NCI-H82 treated with DMSO at 0.1 percent for 48 hours (cell line): ENCODE measurements at regions not wholly inside any gene's neighbourhood (a gene's known extent, or its start where the extent isn't known, plus 50 kb on each side); places are given as distances from the start of the nearest gene placed in this dataset.

ENCODE experiments used
- DNase-seq: peaks from one replicate; lab custom pipeline; 2025; ENCODE audit not compliant: unreplicated experiment; lab: John Stamatoyannopoulos, UW

DNA sequence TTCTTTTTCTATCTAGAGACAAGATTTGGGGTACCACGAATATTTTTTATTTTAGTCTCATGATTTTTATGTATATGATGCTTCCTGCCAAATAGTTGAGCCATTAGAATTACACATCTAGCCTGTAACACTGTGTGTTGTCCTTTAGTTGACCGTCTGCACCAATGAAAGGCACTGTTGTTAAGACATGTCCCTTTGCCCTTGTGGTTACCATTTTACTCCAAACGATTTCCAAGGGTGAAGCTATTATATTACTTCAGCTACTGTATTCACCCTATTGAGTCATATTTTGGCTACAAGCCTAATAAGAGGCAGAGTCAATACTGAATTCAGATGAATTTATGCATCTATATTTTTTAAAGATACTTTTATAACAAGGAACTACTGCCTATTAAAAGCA lies 207.6 kb downstream of the CETN3 start:
- no peak for DNase-seq

DNA sequence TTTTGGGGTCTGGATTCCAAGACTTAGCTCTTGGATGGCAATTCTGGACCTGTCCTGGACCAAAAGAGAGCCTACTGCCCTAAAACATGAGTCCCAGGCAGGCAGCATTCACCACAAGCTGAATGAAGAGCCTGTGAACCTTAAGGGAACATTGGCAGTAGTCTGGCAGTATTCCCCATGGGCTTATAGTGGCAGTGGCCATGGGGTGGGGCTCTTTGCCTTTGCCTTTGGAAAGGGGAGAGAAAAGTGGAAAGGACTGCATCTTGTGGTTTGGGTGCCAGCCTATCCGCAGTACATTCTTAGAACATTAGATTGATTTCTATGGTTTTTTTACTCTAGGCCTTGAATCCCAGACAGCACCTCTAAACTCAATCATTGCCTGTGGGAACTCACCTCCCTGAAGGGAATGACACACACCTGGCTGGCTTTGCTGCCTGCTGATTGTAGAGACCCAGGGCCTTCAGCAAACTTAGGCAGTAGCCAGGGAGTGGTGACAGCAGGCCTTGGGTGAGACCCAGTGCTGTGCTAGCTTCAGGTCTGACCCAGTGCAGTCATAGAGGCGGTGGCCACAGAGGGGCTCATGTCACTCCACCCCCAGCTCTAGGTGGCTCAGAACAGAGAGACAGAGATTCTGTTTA lies 216.3 kb downstream of the CETN3 start:
- no peak for DNase-seq

DNA sequence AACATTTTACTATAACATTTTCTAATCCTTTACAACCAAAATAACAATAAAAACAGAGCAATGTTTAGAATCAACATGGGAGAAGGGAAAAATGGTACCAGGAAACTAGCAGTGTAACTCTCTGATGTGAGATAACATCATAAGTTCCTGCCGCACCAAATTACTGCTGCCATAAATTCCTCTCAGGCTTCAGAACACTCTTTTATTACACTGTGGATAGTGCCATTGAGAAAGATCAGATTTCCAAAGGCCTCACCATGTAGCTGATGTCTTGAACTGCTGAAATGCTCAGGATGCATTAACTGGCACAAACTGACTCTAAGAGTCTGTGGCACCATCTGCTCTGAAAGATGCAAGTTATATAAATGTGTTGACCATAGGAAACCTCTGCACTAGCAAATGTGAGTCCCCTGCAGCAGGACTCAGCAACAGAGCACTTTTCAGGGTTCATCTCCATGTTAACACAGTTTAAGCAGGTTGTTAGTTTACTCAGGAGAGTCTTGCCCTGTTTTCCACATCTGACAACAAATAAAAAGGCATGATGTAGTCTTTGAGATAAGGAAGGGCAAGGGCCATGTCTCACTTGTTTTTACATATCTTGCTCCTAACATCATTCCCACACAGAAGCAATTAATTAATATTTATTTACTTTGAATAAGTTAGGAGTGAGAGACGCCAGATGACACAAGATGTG lies 218.1 kb downstream of the CETN3 start:
- DNase-seq: no peak

DNA sequence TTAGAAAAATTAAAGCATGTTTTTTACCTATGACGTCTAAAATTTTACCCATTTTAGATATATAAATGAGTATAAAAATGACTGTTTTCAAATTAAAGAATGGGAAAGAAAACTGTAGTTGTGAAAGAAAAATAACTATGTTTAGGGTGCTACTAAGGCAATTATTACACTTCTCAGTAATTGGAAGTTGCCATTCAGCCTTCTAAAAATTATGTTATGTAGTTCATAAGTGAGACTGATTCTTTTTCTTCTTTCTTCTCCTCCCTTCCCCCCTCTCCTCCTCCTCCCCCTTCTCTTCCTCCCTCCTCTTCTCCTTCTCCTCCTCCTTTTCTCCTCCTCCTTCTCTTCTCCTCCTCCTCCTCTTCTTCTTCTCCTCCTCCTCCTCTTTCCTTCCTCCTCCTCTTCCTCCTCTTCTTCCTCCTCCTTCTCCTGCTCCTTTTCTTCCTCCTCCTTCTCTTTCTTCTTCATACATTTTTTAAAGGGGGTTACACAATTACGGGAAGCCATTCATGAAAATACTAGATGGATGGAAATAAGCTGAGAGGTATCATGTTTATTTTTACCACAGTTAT lies 223.6 kb downstream of the CETN3 start:
- no peak for DNase-seq

DNA sequence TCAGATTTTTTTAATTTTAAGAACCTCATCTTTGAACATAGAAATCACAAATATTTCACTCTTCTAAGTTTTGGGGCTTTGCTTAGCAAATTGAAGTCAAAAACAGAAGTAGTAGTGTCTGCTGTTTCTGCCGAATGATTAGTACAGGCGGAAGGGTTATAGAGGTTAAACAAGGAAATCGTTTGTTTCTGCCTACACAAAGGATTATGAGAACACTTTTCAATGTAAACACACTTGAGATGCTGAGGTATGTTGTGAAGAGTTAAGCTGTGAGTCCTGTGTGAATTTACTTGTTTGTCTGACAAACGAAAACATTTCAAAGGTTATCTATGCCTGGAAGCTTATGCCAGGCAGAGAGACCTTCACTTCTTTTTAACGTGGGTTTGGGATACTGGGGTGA lies 224.8 kb downstream of the CETN3 start:
- no peak for DNase-seq

DNA sequence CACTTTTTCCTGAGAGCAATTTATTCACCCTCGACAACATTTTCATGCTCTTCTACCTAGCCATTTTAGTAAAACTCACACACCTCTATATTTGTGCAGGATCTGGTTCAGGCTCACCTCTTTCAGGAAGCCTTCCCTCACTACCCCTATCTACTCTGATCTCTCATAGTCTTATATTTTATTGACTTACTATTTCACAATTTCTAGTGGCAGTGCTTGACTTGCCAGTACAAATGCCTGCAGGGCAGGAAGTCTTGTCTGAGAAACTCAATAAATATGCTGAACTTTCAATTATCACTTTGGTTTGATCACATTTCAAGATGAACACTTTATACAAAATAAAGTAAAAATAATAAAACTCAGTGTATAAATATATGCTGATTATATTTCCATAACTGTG lies 226.8 kb downstream of the CETN3 start:
- no peak for DNase-seq

DNA sequence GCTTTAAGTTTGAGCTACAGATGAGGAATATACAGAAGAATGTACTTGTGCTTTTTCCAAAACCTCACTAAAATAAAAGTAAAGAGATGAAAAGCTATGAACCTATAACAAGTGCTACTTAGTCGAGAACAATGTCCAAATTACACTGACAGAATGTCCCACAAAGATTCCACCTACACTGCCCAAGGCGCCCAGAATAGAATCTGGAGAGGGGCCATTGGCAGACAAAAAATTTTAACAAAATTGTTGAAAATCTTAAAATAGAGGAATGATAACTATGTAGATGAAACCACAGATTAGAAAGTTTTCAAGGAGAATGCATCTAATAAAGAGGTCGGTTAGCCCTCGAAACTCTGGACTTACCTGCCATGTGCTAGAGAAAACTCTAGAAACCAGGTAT lies 235.3 kb downstream of the CETN3 start:
- no peak for DNase-seq

DNA sequence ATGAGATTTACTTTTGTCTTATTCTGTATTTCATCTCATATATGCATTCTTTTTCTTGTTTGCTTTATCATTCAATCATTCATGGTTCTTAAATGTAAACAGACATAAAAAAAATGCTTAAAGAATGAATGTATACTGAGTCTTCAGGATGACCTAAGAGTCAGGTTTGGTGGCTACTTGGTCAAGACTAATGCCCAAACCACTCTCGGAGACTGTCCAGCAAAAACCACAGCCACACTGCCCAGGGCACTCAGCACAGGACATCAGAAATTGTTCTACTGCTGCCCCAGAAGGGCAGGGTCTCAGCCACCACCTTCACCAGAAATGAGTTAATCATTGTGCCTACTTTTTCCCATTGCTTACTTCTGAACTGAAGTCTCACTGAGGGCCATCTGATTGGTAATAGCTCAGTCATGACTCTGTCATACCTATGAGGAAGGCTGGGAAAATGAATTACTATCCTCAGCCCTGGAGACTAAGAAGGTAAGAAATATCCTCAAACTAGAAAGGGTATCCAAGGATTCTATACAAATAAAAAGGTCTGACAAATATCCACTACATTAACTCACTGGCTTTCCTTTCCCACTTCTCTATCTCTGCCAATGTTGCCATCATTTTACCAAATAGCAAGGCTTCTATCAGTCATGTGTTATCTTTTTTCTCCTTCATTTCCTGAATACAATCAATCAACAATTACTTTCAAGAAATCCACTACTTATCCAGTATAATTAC lies 236.1 kb downstream of the CETN3 start:
- no peak for DNase-seq

DNA sequence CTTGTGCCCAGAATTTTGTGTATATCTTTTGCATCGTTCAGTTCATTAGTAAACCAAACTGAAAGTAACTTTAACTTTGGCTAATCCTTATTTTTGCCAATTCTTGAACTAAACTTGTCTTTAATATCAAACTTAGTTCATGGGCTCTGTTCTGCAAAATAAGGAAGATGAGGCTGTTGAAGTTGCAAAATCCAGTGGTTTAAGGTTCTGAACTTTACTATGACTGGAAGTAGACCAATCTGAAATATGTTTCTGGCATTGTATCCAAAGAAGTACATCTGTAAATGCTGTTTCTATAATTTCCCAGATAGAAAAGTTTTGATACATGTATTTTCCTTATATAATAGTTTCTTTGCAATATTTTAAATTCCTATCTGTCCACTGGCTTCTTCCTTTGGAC lies 238.1 kb downstream of the CETN3 start:
- DNase-seq: no peak

DNA sequence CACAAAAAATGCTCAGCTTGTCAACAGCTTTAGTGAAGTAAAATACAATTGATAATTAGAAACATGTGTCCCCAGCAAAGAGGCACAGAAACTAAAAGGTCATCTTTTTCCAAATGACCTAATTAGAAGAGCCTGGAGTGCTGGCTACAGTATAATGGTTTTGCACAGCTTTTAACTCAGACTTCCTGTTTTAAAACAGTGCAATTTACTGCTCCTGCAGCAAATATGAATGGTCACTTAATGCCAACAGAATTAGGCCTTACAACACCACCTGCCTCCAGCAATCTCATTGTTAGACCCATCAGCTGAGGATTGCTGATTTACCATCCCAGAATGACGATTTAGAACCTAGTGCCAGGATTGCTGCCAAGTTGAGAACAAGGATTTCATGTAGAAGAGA lies 239.3 kb downstream of the CETN3 start:
- DNase-seq: no peak

DNA sequence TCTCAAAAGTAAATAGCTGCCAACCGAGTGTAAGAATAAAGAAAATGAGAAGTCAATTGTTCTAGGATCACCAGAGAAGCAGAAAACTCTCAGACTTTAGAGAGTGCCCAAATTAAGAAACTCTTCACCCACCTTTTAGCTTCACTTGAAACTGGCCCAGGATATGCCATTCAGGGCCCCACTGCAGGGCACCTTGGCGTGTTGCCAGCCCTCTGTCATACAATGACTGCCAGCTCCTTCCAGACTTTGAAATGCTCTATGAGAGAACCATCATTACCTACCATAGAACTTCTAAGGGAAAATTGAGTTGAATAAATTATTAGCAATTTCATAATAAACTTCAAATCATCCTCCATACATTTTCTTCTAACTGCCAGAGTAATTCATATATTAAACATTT lies 240.5 kb downstream of the CETN3 start:
- no peak for DNase-seq

DNA sequence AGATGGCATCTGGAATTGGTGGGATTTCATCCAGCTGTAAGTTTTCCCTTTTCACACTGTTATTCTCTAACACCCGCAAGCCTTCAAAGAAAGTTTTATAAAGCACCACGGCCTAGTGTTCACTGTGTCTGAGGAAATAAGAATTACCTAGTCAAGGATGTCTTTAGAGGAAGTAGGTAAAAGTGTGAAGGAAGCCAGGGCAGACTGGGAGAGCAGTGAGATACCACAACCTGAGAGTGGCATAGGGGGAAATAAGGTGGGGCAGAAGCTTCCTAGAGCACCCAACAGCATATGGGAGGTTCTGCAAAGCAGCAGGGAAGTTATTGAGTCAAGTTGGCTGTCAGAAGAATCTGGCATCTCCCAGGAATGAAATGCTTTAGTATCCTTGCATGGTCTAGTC lies 241.2 kb downstream of the CETN3 start:
- DNase-seq: no peak

DNA sequence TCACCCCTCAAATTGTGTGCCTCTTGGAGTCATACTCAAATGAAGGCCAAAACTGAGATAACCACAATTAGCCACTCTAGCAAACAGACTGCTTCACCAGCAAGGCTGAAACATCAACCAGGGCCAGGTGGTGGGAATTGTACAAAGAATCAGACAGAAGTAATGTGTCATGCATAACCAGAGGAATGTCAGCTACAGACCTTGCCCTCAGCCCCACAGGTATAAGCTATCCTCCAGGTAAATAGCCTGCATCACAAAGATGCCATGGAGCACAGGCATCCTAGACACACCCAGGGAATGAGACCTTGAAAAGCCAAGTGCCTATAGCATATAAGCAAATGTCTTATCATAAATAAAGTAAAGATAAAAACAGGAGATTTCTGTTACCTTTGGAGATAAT lies 242.7 kb downstream of the CETN3 start:
- DNase-seq: no peak

DNA sequence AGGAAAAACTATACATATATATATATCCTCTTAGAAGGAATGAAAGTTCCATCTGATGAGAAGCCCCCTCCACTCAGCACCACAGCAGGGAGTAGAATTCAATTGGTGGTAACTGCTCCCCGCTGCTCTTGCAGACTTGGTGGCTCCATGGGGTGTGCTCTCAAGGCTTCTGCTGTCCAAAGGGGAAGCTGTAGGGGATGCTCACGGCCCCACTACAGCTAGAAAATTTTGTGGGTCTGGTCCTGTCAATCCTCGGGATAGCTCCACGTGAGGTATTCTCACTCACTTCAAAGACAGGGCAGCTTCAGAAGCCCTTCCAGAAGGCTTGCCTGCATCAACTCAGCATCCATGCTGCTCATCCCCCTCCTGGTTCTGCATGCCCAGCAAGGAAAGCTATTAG lies 247.2 kb downstream of the CETN3 start:
- no peak for DNase-seq

DNA sequence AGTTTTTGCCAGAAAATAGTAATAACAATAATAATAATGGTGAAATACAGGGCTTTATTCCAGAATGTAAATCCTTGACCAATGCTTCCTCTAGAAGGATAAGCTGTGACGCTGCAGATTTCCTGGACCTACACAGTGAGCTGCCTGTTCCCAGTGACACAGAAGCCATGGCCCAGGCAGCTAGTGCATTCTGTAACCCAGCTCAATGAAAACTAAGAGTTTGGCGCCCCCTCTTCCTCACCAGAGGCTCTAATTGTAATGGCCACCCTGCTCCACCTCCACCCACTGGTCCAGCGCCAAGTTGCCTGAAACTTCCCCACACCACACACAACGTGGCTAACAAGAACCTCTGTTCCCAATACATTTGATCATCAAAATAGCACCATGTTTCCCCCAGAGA lies 248.1 kb downstream of the CETN3 start:
- DNase-seq: no peak

DNA sequence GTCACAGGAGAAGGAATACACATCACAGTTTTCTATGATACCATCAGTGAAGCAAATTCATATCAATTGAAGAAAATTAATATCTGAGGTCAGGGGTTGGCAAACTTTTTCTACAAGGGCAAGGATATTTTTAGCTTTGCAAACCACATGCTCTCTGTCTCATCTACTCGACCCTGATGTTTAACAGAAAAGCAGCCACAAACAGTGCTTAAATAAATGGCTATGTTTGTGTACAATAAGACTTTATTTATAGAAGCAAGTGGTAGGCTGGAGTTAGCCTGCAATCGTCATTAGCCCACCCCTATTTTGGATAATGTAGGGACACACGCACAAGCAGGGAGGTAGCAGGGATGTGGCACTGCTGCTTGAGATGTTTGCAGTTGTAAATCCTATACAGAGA lies 251.4 kb downstream of the CETN3 start:
- no peak for DNase-seq

DNA sequence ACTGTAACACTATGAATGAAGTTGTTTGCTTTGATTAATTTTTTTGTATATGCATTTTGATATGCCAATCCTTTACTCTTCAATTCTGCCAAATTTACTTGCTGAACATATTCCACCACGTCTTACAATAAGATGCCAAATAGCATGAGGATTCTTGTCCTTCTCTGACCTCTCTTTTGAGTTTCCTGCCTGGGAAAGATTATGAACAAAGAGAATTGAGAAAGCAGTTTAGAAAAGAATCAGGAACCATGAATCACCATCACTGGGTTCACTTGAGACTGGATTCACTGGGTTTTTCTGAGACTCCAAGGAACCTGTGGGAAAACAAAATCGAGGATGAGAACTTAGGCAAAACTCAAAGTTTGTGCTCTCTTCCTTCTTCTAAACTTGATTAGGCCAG lies 256.5 kb downstream of the CETN3 start:
- DNase-seq: no peak

DNA sequence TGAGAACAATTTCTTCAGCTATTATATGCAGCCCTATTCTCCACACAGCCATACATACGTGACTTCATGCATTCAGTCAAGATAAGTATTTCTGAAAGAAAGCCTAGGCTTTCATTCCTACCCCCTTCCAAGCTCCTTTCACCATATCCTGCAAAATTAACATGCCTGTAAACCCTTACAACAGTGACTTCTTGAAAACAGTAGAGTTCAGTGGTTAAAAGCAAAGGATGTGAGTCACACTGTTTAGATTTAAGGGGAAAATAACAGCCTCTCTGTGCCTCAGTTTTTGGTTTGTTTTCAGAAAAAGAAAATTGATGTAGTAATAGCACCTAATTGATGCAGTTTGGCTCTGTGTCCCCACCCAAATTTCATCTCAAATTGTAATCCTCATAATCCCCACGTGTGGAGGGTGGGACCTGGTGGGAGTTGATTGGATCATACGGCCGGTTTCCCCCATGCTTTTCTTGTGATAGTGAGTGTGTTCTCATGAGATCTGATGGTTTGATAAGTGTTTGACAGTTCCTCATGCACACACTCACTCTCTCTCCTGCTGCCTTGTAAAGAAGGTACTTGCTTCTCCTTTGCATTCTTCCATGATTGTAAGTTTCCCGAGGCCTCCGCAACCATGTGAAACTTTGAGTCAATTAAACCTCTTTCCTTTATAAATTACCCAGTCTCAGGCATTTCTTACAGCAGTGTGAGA lies 264.8 kb downstream of the CETN3 start:
- no peak for DNase-seq

DNA sequence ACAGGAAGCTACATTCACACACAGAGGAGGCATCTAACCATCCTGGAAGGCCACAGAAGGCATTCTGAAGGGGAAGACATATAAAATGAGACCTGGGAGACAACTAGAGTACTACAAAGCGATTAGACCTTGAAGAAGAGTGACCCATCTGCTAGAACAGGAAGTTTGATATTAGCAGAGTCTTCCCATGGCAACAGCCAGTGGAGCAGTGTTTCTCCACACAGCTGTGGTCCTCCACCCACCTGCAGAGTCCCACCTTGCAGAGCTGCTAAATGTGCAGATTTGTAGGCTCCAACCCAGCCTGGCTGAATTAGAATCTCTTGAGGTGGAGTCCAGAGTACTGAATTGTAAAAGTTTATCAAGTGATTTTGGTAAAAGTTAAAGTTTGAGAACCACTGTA lies 267.0 kb downstream of the CETN3 start:
- DNase-seq: no peak

DNA sequence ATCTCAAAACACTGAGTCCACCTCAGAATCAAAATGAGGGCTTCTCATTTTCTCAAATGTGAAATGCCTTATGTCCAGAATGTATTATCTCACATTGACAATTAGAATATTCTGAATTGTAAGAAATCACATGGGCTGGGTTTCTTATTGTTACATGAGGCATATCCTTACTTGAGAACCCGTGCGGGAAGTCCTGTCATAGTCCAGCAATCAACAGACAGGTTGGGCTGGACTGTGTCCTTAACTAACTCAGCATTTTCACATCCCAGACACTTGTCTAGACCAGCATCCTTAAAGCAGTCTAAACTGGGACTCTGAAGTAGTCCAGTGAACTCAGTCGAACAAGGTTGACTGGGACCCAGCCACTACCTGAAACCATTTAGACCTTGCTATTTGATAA lies 267.6 kb downstream of the CETN3 start:
- DNase-seq: no peak

DNA sequence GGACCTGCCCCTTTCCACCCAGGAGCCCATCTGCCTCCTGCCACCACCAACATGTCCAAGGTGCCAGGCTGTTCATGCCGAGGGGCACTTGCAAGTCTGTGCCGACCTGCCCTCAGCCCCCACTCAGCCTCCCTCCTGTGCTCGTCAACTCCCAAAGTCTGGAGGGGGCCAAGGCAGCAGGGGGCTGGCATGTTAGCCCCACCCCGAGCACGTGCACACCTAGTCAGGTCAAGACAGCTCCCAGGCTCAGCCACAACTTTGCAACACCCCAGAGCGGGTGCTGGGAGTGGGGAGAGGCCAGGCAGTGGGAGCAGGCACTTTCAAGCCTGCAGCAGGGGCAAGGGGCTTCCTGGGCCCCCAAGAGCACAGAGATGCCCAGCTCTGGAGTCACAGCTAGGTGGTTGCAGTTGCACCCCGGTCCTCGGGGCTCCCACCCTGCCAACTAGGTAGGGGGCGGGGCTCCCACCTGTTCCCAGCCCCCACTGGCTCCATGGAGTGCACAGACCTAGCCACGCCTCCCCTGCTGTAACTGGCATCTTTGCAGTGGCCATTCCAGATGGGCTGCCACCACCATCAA lies 272.5 kb downstream of the CETN3 start:
- no peak for DNase-seq
